PC-3 (cell line): ENCODE measurements at regions not wholly inside any gene's neighbourhood (a gene's known extent, or its start where the extent isn't known, plus 50 kb on each side); places are given as distances from the start of the nearest gene placed in this dataset.

ENCODE experiments used
- ATAC-seq: fragments of 200-7000 bp; cut with Tn5 transposase; 2 replicates; pipeline ENCODE4 v1.9.1; 2020; ENCODE audit warnings: mild to moderate bottlenecking, moderate library complexity
- BruUV-seq: library from RNA; stranded (reverse); fragments of 400-500 nt; replicated peaks from 2 replicates; lab custom pipeline; 2021; lab: Mats Ljungman, UMichigan
- CTCF ChIA-PET: fragments of 300-600 bp; sonication (Branson Sonifier 250); formaldehyde crosslinking; loops from one replicate; lab custom pipeline; 2022; ENCODE audit warnings: antibody characterized with exemption; lab: Charles Lee
- POLR2A ChIA-PET: fragments of 300-600 bp; sonication (Branson Sonifier 250); formaldehyde crosslinking; loops from one replicate; lab custom pipeline; 2022; ENCODE audit warnings: antibody characterized with exemption; ENCODE audit not compliant: unreplicated experiment; lab: Charles Lee
- DNase-seq: peaks from one replicate; pipeline ENCODE4 v3.0.0-alpha.2; 2015
- H2AFZ ChIP-seq: fragments of 300-600 bp; sonication (generic); 2 replicates; pipeline ENCODE4 v1.6.0; 2016; ENCODE audit warnings: antibody characterized with exemption, low read length
- H3F3A ChIP-seq: fragments of 300-600 bp; sonication (generic); one replicate; pipeline ENCODE4 v1.6.0; 2017; ENCODE audit warnings: antibody characterized with exemption, low read length, control low read depth, mild to moderate bottlenecking; ENCODE audit not compliant: unreplicated experiment
- H3K27ac ChIP-seq: fragments of 300-600 bp; sonication (generic); 2 replicates; pipeline ENCODE4 v1.5.1; 2016; ENCODE audit warnings: mild to moderate bottlenecking, low read length
- H3K27me3 ChIP-seq: fragments of 300-600 bp; sonication (generic); 2 replicates; pipeline ENCODE4 v1.6.1; 2016; ENCODE audit warnings: low read length, mixed read lengths
- H3K36me3 ChIP-seq: fragments of 300-600 bp; sonication (generic); 2 replicates; pipeline ENCODE4 v1.6.1; 2016; ENCODE audit warnings: low read depth, mixed run types, low read length, mixed read lengths
- H3K4me1 ChIP-seq: fragments of 300-600 bp; sonication (generic); 2 replicates; pipeline ENCODE4 v1.5.1; 2016; ENCODE audit warnings: low read length; ENCODE audit not compliant: insufficient read depth
- H3K4me2 ChIP-seq: fragments of 300-600 bp; sonication (generic); 2 replicates; pipeline ENCODE4 v1.6.0; 2016; ENCODE audit warnings: low read length
- H3K4me3 ChIP-seq: fragments of 300-600 bp; sonication (generic); 2 replicates; pipeline ENCODE4 v1.5.1; 2016; ENCODE audit warnings: mild to moderate bottlenecking, low read length, mixed read lengths
- H3K79me2 ChIP-seq: fragments of 300-600 bp; sonication (generic); 2 replicates; pipeline ENCODE4 v1.6.1; 2017; ENCODE audit warnings: low read length, mixed read lengths
- H3K9ac ChIP-seq: fragments of 300-600 bp; sonication (generic); 2 replicates; pipeline ENCODE4 v1.6.0; 2016; ENCODE audit warnings: mild to moderate bottlenecking, low read length
- H3K9me2 ChIP-seq: fragments of 300-600 bp; sonication (generic); replicated peaks from 2 replicates; pipeline ENCODE4 v1.6.1; 2016; ENCODE audit warnings: mixed run types, low read length, mixed read lengths
- H3K9me3 ChIP-seq: fragments of 300-600 bp; sonication (generic); 2 replicates; pipeline ENCODE4 v1.6.1; 2016; ENCODE audit warnings: low read length, mixed read lengths
- H4K20me1 ChIP-seq: fragments of 300-600 bp; sonication (generic); 2 replicates; pipeline ENCODE4 v1.6.1; 2016; ENCODE audit warnings: low read length, mixed read lengths
- EZH2 ChIP-seq: fragments of 300-600 bp; sonication (generic); IDR thresholded peaks from one replicate; pipeline ENCODE4 v1.6.1; 2017; ENCODE audit warnings: antibody characterized with exemption, mild to moderate bottlenecking, low read length; ENCODE audit not compliant: unreplicated experiment
- EZH2phosphoT487 ChIP-seq: fragments of 300-600 bp; sonication (generic); IDR thresholded peaks from 2 replicates; pipeline ENCODE4 v1.6.1; 2018; ENCODE audit warnings: mild to moderate bottlenecking, antibody characterized with exemption, low read length, borderline replicate concordance
- intact Hi-C: fragments of 100-400 bp; cut with micrococcal nuclease; formaldehyde crosslinking; loops from 2 replicates; pipeline ENCODE4 v1.9.0; 2023
- TF ChIP-seq, protein P1 (sequence below): fragments of 300-600 bp; sonication (generic); conservative IDR thresholded peaks from 2 replicates; pipeline ENCODE4 v1.5.1; 2017; ENCODE audit warnings: antibody characterized with exemption, low read depth, mild to moderate bottlenecking, low read length

DNA sequence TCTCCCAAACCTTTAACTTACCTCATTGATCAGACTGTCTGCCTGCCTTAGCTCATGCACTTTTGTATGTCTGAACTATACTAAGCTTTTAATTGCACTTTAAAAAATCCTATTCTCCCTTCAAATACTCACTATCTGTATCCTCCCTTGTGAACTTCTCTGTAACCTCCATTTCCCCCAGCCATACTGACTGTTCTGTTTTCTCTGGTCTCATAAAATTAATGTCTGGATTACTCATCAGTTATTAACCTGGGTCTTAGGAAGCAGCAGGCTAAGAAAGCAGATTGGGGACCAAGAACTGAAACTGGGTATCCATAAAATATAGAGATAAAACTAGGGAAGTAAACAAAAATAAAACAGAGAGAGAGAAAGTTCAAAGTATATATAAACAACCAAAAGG is 469.3 kb upstream of the MAN1A1 start:
- Histone ChIP-seq H3K9ac (no peak overlapping the region), H3K4me1 (peaks cover 12% of the 10 kb centered on the region), H3K4me3 (no peak overlapping the region), H3K79me2 (no peaks in the 10 kb centered on the region), H3F3A (no peaks in the 10 kb centered on the region), H4K20me1 (no peaks in the 10 kb centered on the region), H3K9me2 (no peaks in the 10 kb centered on the region), H3K27me3 (no peaks in the 10 kb centered on the region), H3K27ac (no peak overlapping the region), H3K36me3 (no peaks in the 10 kb centered on the region), H3K9me3 (no peaks in the 10 kb centered on the region), H2AFZ (no peak overlapping the region), H3K4me2 (peak overlapping the region; percentile 20; the same call in 1 of the 2 replicates)
- TF ChIP-seq EZH2 (no peak), EZH2phosphoT487 (no peak)
- TF ChIP-seq, protein P1, sequence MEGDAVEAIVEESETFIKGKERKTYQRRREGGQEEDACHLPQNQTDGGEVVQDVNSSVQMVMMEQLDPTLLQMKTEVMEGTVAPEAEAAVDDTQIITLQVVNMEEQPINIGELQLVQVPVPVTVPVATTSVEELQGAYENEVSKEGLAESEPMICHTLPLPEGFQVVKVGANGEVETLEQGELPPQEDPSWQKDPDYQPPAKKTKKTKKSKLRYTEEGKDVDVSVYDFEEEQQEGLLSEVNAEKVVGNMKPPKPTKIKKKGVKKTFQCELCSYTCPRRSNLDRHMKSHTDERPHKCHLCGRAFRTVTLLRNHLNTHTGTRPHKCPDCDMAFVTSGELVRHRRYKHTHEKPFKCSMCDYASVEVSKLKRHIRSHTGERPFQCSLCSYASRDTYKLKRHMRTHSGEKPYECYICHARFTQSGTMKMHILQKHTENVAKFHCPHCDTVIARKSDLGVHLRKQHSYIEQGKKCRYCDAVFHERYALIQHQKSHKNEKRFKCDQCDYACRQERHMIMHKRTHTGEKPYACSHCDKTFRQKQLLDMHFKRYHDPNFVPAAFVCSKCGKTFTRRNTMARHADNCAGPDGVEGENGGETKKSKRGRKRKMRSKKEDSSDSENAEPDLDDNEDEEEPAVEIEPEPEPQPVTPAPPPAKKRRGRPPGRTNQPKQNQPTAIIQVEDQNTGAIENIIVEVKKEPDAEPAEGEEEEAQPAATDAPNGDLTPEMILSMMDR, result no peak
- ChIA-PET POLR2A (no interaction called here), CTCF (no interaction called here)
- intact Hi-C loops, result no loop called here
- no TSS peak for BruUV-seq
- DNase-seq (peak; percentile 56), ATAC-seq (peak; percentile 96)

DNA sequence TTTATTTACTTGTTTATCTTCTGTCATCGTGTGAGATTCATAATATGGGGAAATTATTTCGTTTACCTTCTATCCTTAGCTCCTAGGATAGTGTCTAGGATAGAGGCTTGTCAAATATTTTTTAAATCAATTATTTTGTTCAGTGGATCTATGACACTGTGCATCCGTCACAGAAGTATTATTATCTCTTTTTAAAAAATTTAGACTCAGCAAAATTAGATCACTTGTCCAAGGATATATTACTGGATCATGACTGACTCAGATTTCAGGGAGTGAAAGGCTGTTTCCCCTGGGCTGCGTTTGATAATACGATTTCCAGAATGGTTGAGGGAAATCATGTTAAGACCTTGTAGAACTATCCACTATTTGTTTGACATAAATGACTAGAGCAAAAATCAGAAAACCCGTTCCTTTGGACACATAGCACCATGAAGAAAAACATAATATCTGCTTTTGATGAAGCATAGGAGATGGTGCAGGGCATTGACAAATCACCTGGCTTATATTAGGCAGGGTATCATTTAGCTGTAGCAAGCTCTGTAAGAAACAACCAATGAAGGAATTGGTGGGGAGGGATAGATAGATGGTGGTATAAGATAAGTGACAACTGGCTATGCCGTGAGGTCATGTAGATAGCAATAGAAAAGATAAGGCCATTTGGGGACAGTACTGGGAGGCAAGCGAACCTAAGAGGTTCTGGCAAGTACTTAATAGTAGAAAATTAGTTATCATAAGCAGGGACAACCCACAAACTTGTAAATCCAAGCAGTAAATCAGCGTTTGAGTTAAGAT is 465.2 kb upstream of the MAN1A1 start:
- Histone ChIP-seq H3K27me3 (no peaks in the 10 kb centered on the region), H3K36me3 (no peaks in the 10 kb centered on the region), H3K9ac (no peak overlapping the region), H3K4me3 (no peak overlapping the region), H4K20me1 (no peaks in the 10 kb centered on the region), H3K4me2 (no peak overlapping the region), H2AFZ (no peak overlapping the region), H3F3A (no peaks in the 10 kb centered on the region), H3K79me2 (no peaks in the 10 kb centered on the region), H3K9me3 (no peaks in the 10 kb centered on the region), H3K9me2 (no peaks in the 10 kb centered on the region), H3K27ac (no peak overlapping the region), H3K4me1 (peaks cover 12% of the 10 kb centered on the region)
- ATAC-seq (no peak), DNase-seq (no peak)
- ChIA-PET POLR2A (no interaction called here), CTCF (no interaction called here)
- intact Hi-C loops, result no loop called here
- TF ChIP-seq, protein P1, result no peak
- TF ChIP-seq EZH2phosphoT487 (no peak), EZH2 (no peak)
- no TSS peak for BruUV-seq

DNA sequence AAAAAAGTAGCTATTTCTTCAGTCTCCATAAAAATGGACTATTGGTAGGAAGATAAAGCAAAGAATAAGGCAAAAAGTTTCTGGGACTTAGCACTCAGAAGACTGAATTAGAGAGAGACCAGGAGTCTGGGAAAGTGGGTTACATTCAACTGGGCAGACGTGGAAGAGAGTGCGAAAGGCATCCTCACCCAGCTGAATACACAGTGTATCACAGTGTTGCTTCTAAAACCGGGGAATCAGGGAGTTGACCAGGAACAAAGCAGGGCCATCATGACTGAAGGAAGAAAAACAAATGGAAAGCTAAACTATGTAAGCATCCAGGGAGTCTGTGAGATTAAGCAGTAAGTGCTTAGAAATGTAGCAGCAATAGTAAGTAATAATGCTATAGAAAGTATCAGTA is 452.9 kb upstream of the MAN1A1 start:
- H3F3A ChIP-seq, result no peaks in the 10 kb centered on the region
- CTCF ChIA-PET, result no interaction called here

More for the DNA sequence above, 452.9 kb upstream of the MAN1A1 start:
- Histone ChIP-seq H4K20me1 (no peaks in the 10 kb centered on the region), H3K4me3 (no peak overlapping the region), H3K79me2 (no peaks in the 10 kb centered on the region), H3K27me3 (no peaks in the 10 kb centered on the region), H3K9ac (no peak overlapping the region), H3K27ac (no peak overlapping the region), H3K4me2 (no peak overlapping the region), H3K9me3 (no peaks in the 10 kb centered on the region), H3K9me2 (no peaks in the 10 kb centered on the region), H3K36me3 (no peaks in the 10 kb centered on the region), H3K4me1 (no peaks in the 10 kb centered on the region), H2AFZ (no peak overlapping the region)
- POLR2A ChIA-PET, result no interaction called here
- TF ChIP-seq EZH2phosphoT487, result no peak
- DNase-seq, result no peak
- no peak for ATAC-seq
- intact Hi-C loops, result no loop called here
- no TSS peak for BruUV-seq
